Mesenchymal stem cell (in vitro differentiated cells and primary cell): ENCODE measurements at regions not wholly inside any gene's neighbourhood (a gene's known extent, or its start where the extent isn't known, plus 50 kb on each side); places are given as distances from the start of the nearest gene placed in this dataset.

Source experiments
- DNase-seq: peaks from one replicate; pipeline ENCODE4 v3.0.0-alpha.2; 2013
- H2AFZ ChIP-seq: one replicate; pipeline ENCODE4 v1.6.1; 2013; ENCODE audit warnings: low read depth, mild to moderate bottlenecking, control low read depth, inconsistent platforms, low read length, moderate library complexity
- H2AK5ac ChIP-seq: 2 replicates; pipeline ENCODE4 v1.6.1; 2013; ENCODE audit warnings: low read length, moderate library complexity, mild to moderate bottlenecking, inconsistent platforms; ENCODE audit not compliant: severe bottlenecking
- H2BK120ac ChIP-seq: one replicate; pipeline ENCODE4 v1.6.1; 2013; ENCODE audit warnings: low read depth, mild to moderate bottlenecking, inconsistent platforms, low read length, moderate library complexity
- H2BK12ac ChIP-seq, 2 experiments: one replicate each; pipeline ENCODE4 v1.6.1; 2013; ENCODE audit warnings: inconsistent platforms in 2 of 2, low read length in 2 of 2, mild to moderate bottlenecking in 2 of 2, moderate library complexity in 2 of 2, control low read depth in 1 of 2
- H2BK15ac ChIP-seq: one replicate; pipeline ENCODE4 v1.6.1; 2013; ENCODE audit warnings: mild to moderate bottlenecking, low read depth, inconsistent platforms; ENCODE audit not compliant: poor library complexity, severe bottlenecking
- H2BK5ac ChIP-seq: 2 replicates; pipeline ENCODE4 v1.6.1; 2013; ENCODE audit warnings: low read depth, mild to moderate bottlenecking, low read length, control low read depth, inconsistent platforms; ENCODE audit not compliant: poor library complexity, severe bottlenecking
- H3K14ac ChIP-seq, 2 experiments: one replicate each; pipeline ENCODE4 v1.6.1; 2013; ENCODE audit warnings: inconsistent platforms in 2 of 2, low read length in 2 of 2, control low read depth in 1 of 2, mild to moderate bottlenecking in 1 of 2, moderate library complexity in 1 of 2
- H3K18ac ChIP-seq, 2 experiments: one replicate each; pipeline ENCODE4 v1.6.1; 2013; ENCODE audit warnings: inconsistent platforms in 2 of 2, low read length in 2 of 2, control low read depth in 1 of 2, low read depth in 1 of 2, mild to moderate bottlenecking in 1 of 2
- H3K23ac ChIP-seq, 2 experiments: one replicate each; pipeline ENCODE4 v1.6.1; 2013; ENCODE audit warnings: inconsistent platforms in 2 of 2, low read length in 2 of 2, mild to moderate bottlenecking in 2 of 2, moderate library complexity in 2 of 2, control low read depth in 1 of 2
- H3K27ac ChIP-seq: 2 replicates; pipeline ENCODE4 v1.5.1; 2013; ENCODE audit warnings: mild to moderate bottlenecking, moderate library complexity, low read length, control low read depth, inconsistent platforms; ENCODE audit not compliant: poor library complexity, severe bottlenecking
- H3K27me3 ChIP-seq, 2 experiments: 2 replicates each; pipeline versions ENCODE4 v1.6.1 to v1.7.0; 2013; ENCODE audit warnings: low read length in 2 of 2, mild to moderate bottlenecking in 2 of 2, moderate library complexity in 2 of 2, control low read depth in 1 of 2, inconsistent platforms in 1 of 2; ENCODE audit not compliant: control insufficient read depth in 1 of 2, insufficient read depth in 1 of 2
- H3K36me3 ChIP-seq, 2 experiments: 2 replicates each; pipeline versions ENCODE4 v1.6.1 to v1.7.0; 2013; ENCODE audit warnings: low read length in 2 of 2, control low read depth in 1 of 2, inconsistent platforms in 1 of 2, low read depth in 1 of 2, mild to moderate bottlenecking in 1 of 2; ENCODE audit not compliant: insufficient read depth in 2 of 2, control insufficient read depth in 1 of 2
- H3K4ac ChIP-seq, 2 experiments: one replicate each; pipeline ENCODE4 v1.6.1; 2013; ENCODE audit warnings: inconsistent platforms in 2 of 2, low read length in 2 of 2, mild to moderate bottlenecking in 2 of 2, moderate library complexity in 2 of 2, control low read depth in 1 of 2, low read depth in 1 of 2
- H3K4me1 ChIP-seq: 2 replicates; pipeline ENCODE4 v1.6.1; 2013; ENCODE audit warnings: low read depth, low read length, control low read depth; ENCODE audit not compliant: control insufficient read depth, insufficient read depth
- H3K4me2 ChIP-seq: 2 replicates; pipeline ENCODE4 v1.6.1; 2013; ENCODE audit warnings: low read length, mild to moderate bottlenecking, inconsistent platforms; ENCODE audit not compliant: poor library complexity, severe bottlenecking
- H3K4me3 ChIP-seq, 2 experiments: 2 replicates each; pipeline versions ENCODE4 v1.5.1 to v1.7.0; 2013; ENCODE audit warnings: low read length in 2 of 2, mild to moderate bottlenecking in 2 of 2, control low read depth in 1 of 2, low read depth in 1 of 2; ENCODE audit not compliant: insufficient read depth in 1 of 2
- H3K79me1 ChIP-seq: replicated peaks from 2 replicates; pipeline ENCODE4 v1.6.1; 2013; ENCODE audit warnings: mild to moderate bottlenecking, control low read depth, low read length, inconsistent platforms; ENCODE audit not compliant: poor library complexity, severe bottlenecking
- H3K9ac ChIP-seq: 2 replicates; pipeline ENCODE4 v1.7.0; 2013; ENCODE audit warnings: mild to moderate bottlenecking, low read length, moderate library complexity
- H3K9me3 ChIP-seq: 2 replicates; pipeline ENCODE4 v1.7.0; 2013; ENCODE audit warnings: mild to moderate bottlenecking, low read length; ENCODE audit not compliant: control insufficient read depth
- H4K8ac ChIP-seq: one replicate; pipeline ENCODE4 v1.6.1; 2013; ENCODE audit warnings: inconsistent platforms, mild to moderate bottlenecking, low read length, moderate library complexity
- H4K91ac ChIP-seq: one replicate; pipeline ENCODE4 v1.6.1; 2013; ENCODE audit warnings: mild to moderate bottlenecking, low read length, inconsistent platforms
- WGBS: methylation state at CpG from one replicate; pipeline ENCODE4 v1.1.7; 2013; ENCODE audit warnings: mixed read lengths; 5-methylcytosine and 5-hydroxymethylcytosine counted together

GRCh38 chr22:49400136-49400940 is 427.3 kb downstream of the BRD1 start:
- no peak overlapping the region for H3K4me3 ChIP-seq
- H2BK5ac ChIP-seq: no peak overlapping the region
- no peak for DNase-seq
- no peak overlapping the region for H2AK5ac ChIP-seq
- H2BK15ac ChIP-seq: no peak overlapping the region
- no peak overlapping the region for H3K18ac ChIP-seq
- H4K91ac ChIP-seq: no peak overlapping the region
- no peak overlapping the region for H3K9ac ChIP-seq
- no peak overlapping the region for H3K4ac ChIP-seq
- no peak overlapping the region for H2AFZ ChIP-seq
- H3K4me1 ChIP-seq: no peaks in the 10 kb centered on the region
- H3K36me3 ChIP-seq: no peaks in the 10 kb centered on the region
- no peaks in the 10 kb centered on the region for H3K27me3 ChIP-seq
- 86% methylated on average over 23 of the region's 24 CpGs for WGBS
- H3K27ac ChIP-seq: no peak overlapping the region
- no peaks in the 10 kb centered on the region for H3K79me1 ChIP-seq
- H4K8ac ChIP-seq: no peak overlapping the region
- H3K4me2 ChIP-seq: no peak overlapping the region
- H3K9me3 ChIP-seq: peaks cover 4% of the 10 kb centered on the region
- H2BK12ac ChIP-seq: no peak overlapping the region
- no peak overlapping the region for H3K14ac ChIP-seq
- no peak overlapping the region for H3K23ac ChIP-seq
- no peak overlapping the region for H2BK120ac ChIP-seq

GRCh38 chr22:49398646-49399045 is 429.0 kb downstream of the BRD1 start:
- Histone ChIP-seq H3K27me3 (no peaks in the 10 kb centered on the region), H3K27ac (no peak overlapping the region), H3K23ac (no peak overlapping the region), H4K8ac (no peak overlapping the region), H3K14ac (no peak overlapping the region), H3K4me3 (no peak overlapping the region), H3K36me3 (no peaks in the 10 kb centered on the region), H2AK5ac (no peak overlapping the region), H3K18ac (no peak overlapping the region), H3K9ac (no peak overlapping the region), H4K91ac (no peak overlapping the region), H2AFZ (no peak overlapping the region), H3K79me1 (no peaks in the 10 kb centered on the region), H2BK120ac (no peak overlapping the region), H3K4me2 (no peak overlapping the region), H3K4me1 (no peaks in the 10 kb centered on the region), H2BK5ac (no peak overlapping the region), H3K4ac (no peak overlapping the region), H2BK15ac (no peak overlapping the region), H3K9me3 (peaks cover 4% of the 10 kb centered on the region), H2BK12ac (no peak overlapping the region)
- no peak for DNase-seq
- 82% methylated on average over 14 of the region's 15 CpGs for WGBS

GRCh38 chr22:49398115-49398514 is 429.6 kb downstream of the BRD1 start:
- Histone ChIP-seq H2BK12ac (no peak overlapping the region), H3K23ac (no peak overlapping the region), H2AK5ac (no peak overlapping the region), H2AFZ (no peak overlapping the region), H3K36me3 (no peaks in the 10 kb centered on the region), H3K27ac (no peak overlapping the region), H3K4ac (no peak overlapping the region), H3K79me1 (no peaks in the 10 kb centered on the region), H3K27me3 (no peaks in the 10 kb centered on the region), H3K14ac (no peak overlapping the region), H3K4me3 (no peak overlapping the region), H3K9ac (no peak overlapping the region), H2BK120ac (no peak overlapping the region), H4K8ac (no peak overlapping the region), H3K4me2 (no peak overlapping the region), H2BK5ac (no peak overlapping the region), H2BK15ac (no peak overlapping the region), H4K91ac (no peak overlapping the region), H3K4me1 (no peaks in the 10 kb centered on the region), H3K9me3 (peaks cover 7% of the 10 kb centered on the region), H3K18ac (no peak overlapping the region)
- whole genome bisulfite sequencing: 86% methylated on average over 17 of the region's 17 CpGs
- DNase-seq: no peak

GRCh38 chr22:49396817-49397216 is 430.9 kb downstream of the BRD1 start:
- Histone ChIP-seq H2BK15ac (no peak overlapping the region), H2BK12ac (no peak overlapping the region), H3K4me2 (no peak overlapping the region), H2BK120ac (no peak overlapping the region), H3K9me3 (peaks cover 7% of the 10 kb centered on the region), H3K27ac (no peak overlapping the region), H3K4me3 (no peak overlapping the region), H3K27me3 (no peaks in the 10 kb centered on the region), H2BK5ac (no peak overlapping the region), H2AFZ (no peak overlapping the region), H3K23ac (no peak overlapping the region), H4K91ac (no peak overlapping the region), H3K14ac (no peak overlapping the region), H3K9ac (no peak overlapping the region), H3K4ac (no peak overlapping the region), H3K18ac (no peak overlapping the region), H4K8ac (no peak overlapping the region), H3K79me1 (no peaks in the 10 kb centered on the region), H3K36me3 (no peaks in the 10 kb centered on the region), H2AK5ac (no peak overlapping the region), H3K4me1 (no peaks in the 10 kb centered on the region)
- DNase-seq: no peak
- 73% methylated on average over 11 of the region's 11 CpGs for WGBS
